Activated T-cell treated with anti-CD3 and anti-CD28 coated beads, Interleukin-2, amount 50 U/mL, for 72 hours (primary cell): ENCODE measurements at regions not wholly inside any gene's neighbourhood (a gene's known extent, or its start where the extent isn't known, plus 50 kb on each side); places are given as distances from the start of the nearest gene placed in this dataset.

Source experiments
- ATAC-seq, 2 donors: fragments of 150-1000 bp; cut with Tn5 transposase; replicated peaks in 1 of 2; 2 replicates each; pipeline ENCODE4 v1.10.0; 2021; ENCODE audit warnings: moderate library complexity in 2 of 2, mild to moderate bottlenecking in 1 of 2
- DNase-seq, 2 donors: peaks; one replicate each; pipeline ENCODE4 v3.0.0; 2021 to 2022; ENCODE audit warnings: mixed read lengths in 1 of 2
- H3K27ac Mint-ChIP-seq: one replicate; pipeline ENCODE4 v1.8.0; 2022; ENCODE audit warnings: mild to moderate bottlenecking, moderate library complexity, mixed read lengths
- H3K27me3 Mint-ChIP-seq: one replicate; pipeline ENCODE4 v1.8.0; 2022; ENCODE audit warnings: low read depth, mixed read lengths
- H3K36me3 Mint-ChIP-seq, 2 donors: one replicate each; pipeline ENCODE4 v1.8.0; 2022; ENCODE audit warnings: mixed read lengths in 2 of 2, mild to moderate bottlenecking in 1 of 2; ENCODE audit not compliant: insufficient read depth in 2 of 2
- H3K4me1 Mint-ChIP-seq: one replicate; pipeline ENCODE4 v1.8.0; 2022; ENCODE audit warnings: low read depth, mixed read lengths
- H3K4me3 Mint-ChIP-seq, 2 donors: one replicate each; pipeline ENCODE4 v1.8.0; 2022; ENCODE audit warnings: mild to moderate bottlenecking in 2 of 2, mixed read lengths in 2 of 2, moderate library complexity in 2 of 2
- H3K9me3 Mint-ChIP-seq, 2 donors: one replicate each; pipeline ENCODE4 v1.8.0; 2022; ENCODE audit warnings: mixed read lengths in 2 of 2

GRCh38 chr14:28584951-28585350 lies 181.6 kb upstream of the FOXG1 start:
- no peaks in the 10 kb centered on the region for H3K27me3 Mint-ChIP-seq
- no peak for ATAC-seq
- H3K36me3 Mint-ChIP-seq = no peaks in the 10 kb centered on the region
- peaks cover 7 to 11% of the 10 kb centered on the region in 2 donors for H3K9me3 Mint-ChIP-seq
- no peak overlapping the region for H3K4me3 Mint-ChIP-seq
- H3K4me1 Mint-ChIP-seq = no peaks in the 10 kb centered on the region
- DNase-seq = no peak
- H3K27ac Mint-ChIP-seq = no peak overlapping the region

GRCh38 chr14:28589792-28590191 lies 176.8 kb upstream of the FOXG1 start:
- Mint-ChIP-seq H3K27me3 (no peaks in the 10 kb centered on the region), H3K9me3 (peaks cover 3 to 10% of the 10 kb centered on the region in 2 donors), H3K36me3 (no peaks in the 10 kb centered on the region), H3K4me3 (no peak overlapping the region), H3K27ac (no peak overlapping the region), H3K4me1 (no peaks in the 10 kb centered on the region)
- ATAC-seq (no peak), DNase-seq (no peak)

GRCh38 chr14:28596391-28596790 lies 170.2 kb upstream of the FOXG1 start:
- H3K9me3 Mint-ChIP-seq = peaks cover 2 to 11% of the 10 kb centered on the region in 2 donors
- no peaks in the 10 kb centered on the region for H3K27me3 Mint-ChIP-seq
- H3K4me3 Mint-ChIP-seq = no peak overlapping the region
- H3K27ac Mint-ChIP-seq = no peak overlapping the region
- H3K4me1 Mint-ChIP-seq = no peaks in the 10 kb centered on the region
- H3K36me3 Mint-ChIP-seq = no peaks in the 10 kb centered on the region
- DNase-seq (no peak), ATAC-seq (no peak)

- ATAC-seq (no peak), DNase-seq (no peak)
- Mint-ChIP-seq H3K36me3 (no peaks in the 10 kb centered on the region), H3K9me3 (peaks cover 8 to 11% of the 10 kb centered on the region in 2 donors), H3K4me3 (no peak overlapping the region), H3K4me1 (no peaks in the 10 kb centered on the region), H3K27ac (no peak overlapping the region), H3K27me3 (no peaks in the 10 kb centered on the region)
Observed at GRCh38 chr14:28599191-28599590, 167.4 kb upstream of the FOXG1 start.

- DNase-seq (no peak), ATAC-seq (no peak)
- Mint-ChIP-seq H3K9me3 (peaks cover 9 to 11% of the 10 kb centered on the region in 2 donors), H3K4me3 (no peak overlapping the region), H3K27ac (no peak overlapping the region), H3K36me3 (no peaks in the 10 kb centered on the region), H3K4me1 (no peaks in the 10 kb centered on the region), H3K27me3 (no peaks in the 10 kb centered on the region)
Observed at GRCh38 chr14:28599605-28600004, 167.0 kb upstream of the FOXG1 start.

- Mint-ChIP-seq H3K27me3 (no peaks in the 10 kb centered on the region), H3K4me3 (no peak overlapping the region), H3K4me1 (no peaks in the 10 kb centered on the region), H3K36me3 (no peaks in the 10 kb centered on the region), H3K9me3 (peaks cover 7 to 8% of the 10 kb centered on the region in 2 donors), H3K27ac (no peak overlapping the region)
- DNase-seq (no peak), ATAC-seq (no peak)
Observed at GRCh38 chr14:28603606-28604005, 163.0 kb upstream of the FOXG1 start.

GRCh38 chr14:28607661-28608060 lies 158.9 kb upstream of the FOXG1 start:
- Mint-ChIP-seq H3K4me1 (no peaks in the 10 kb centered on the region), H3K27ac (no peak overlapping the region), H3K9me3 (peaks cover under 1 to 2% of the 10 kb centered on the region in 2 donors), H3K36me3 (no peaks in the 10 kb centered on the region), H3K4me3 (no peak overlapping the region), H3K27me3 (no peaks in the 10 kb centered on the region)
- no peak for ATAC-seq
- no peak for DNase-seq

GRCh38 chr14:28608443-28608842 lies 158.1 kb upstream of the FOXG1 start:
- Mint-ChIP-seq H3K4me3 (no peak overlapping the region), H3K36me3 (no peaks in the 10 kb centered on the region)

GRCh38 chr14:28608851-28609828 lies 157.4 kb upstream of the FOXG1 start:
- no peak for ATAC-seq
- H3K9me3 Mint-ChIP-seq = peaks cover 2 to 4% of the 10 kb centered on the region in 2 donors
- DNase-seq = peak; percentile 15 to 20
- H3K36me3 Mint-ChIP-seq = no peaks in the 10 kb centered on the region
- H3K27ac Mint-ChIP-seq = no peak overlapping the region
- H3K4me1 Mint-ChIP-seq = no peaks in the 10 kb centered on the region
- no peak overlapping the region for H3K4me3 Mint-ChIP-seq
- H3K27me3 Mint-ChIP-seq = no peaks in the 10 kb centered on the region

More at GRCh38 chr14:28608443-28608842, 158.1 kb upstream of the FOXG1 start:
- Mint-ChIP-seq H3K27me3 (no peaks in the 10 kb centered on the region), H3K9me3 (peaks cover 0 to 2% of the 10 kb centered on the region in 2 donors), H3K4me1 (no peaks in the 10 kb centered on the region), H3K27ac (no peak overlapping the region)
- no peak for DNase-seq
- ATAC-seq = no peak

- DNase-seq (no peak), ATAC-seq (no peak)
- Mint-ChIP-seq H3K4me3 (no peak overlapping the region), H3K9me3 (peaks cover 8 to 12% of the 10 kb centered on the region in 2 donors), H3K27me3 (no peaks in the 10 kb centered on the region), H3K4me1 (no peaks in the 10 kb centered on the region), H3K27ac (no peak overlapping the region), H3K36me3 (no peaks in the 10 kb centered on the region)
Observed at GRCh38 chr14:28612414-28612813, 154.2 kb upstream of the FOXG1 start.

GRCh38 chr14:28613532-28613931 lies 153.1 kb upstream of the FOXG1 start:
- Mint-ChIP-seq H3K36me3 (no peaks in the 10 kb centered on the region), H3K27me3 (no peaks in the 10 kb centered on the region), H3K4me3 (no peak overlapping the region), H3K4me1 (no peaks in the 10 kb centered on the region), H3K27ac (no peak overlapping the region), H3K9me3 (peaks cover 8 to 12% of the 10 kb centered on the region in 2 donors)
- no peak for ATAC-seq
- DNase-seq = no peak

- no peak overlapping the region for H3K27ac Mint-ChIP-seq
- H3K27me3 Mint-ChIP-seq = no peaks in the 10 kb centered on the region
- DNase-seq = no peak
- H3K36me3 Mint-ChIP-seq = peaks cover 0 to 2% of the 10 kb centered on the region in 2 donors
- ATAC-seq = no peak
- H3K4me1 Mint-ChIP-seq = no peaks in the 10 kb centered on the region
- H3K9me3 Mint-ChIP-seq = peaks cover 6% of the 10 kb centered on the region in 2 donors
- H3K4me3 Mint-ChIP-seq = no peak overlapping the region
Observed at GRCh38 chr14:28626780-28627179, 139.8 kb upstream of the FOXG1 start.

- Mint-ChIP-seq H3K36me3 (peaks cover 0 to 2% of the 10 kb centered on the region in 2 donors), H3K4me3 (no peak overlapping the region), H3K4me1 (no peaks in the 10 kb centered on the region), H3K9me3 (peaks cover 6% of the 10 kb centered on the region in 2 donors), H3K27ac (no peak overlapping the region), H3K27me3 (no peaks in the 10 kb centered on the region)
- DNase-seq = no peak
- no peak for ATAC-seq
Observed at GRCh38 chr14:28629328-28630004, 137.1 kb upstream of the FOXG1 start.
